ENCODE measurements at regions not wholly inside any gene's neighbourhood (a gene's known extent, or its start where the extent isn't known, plus 50 kb on each side); places are given as distances from the start of the nearest gene placed in this dataset.

GRCh38 chr11:15525582-15525981, 410.9 kb downstream of the INSC start:
- Histone ChIP-seq H3F3A (ENCODE audit: low read length, unreplicated experiment) (no peaks in the 10 kb centered on the region), H3K27me3 (ENCODE audit: low read length) (no peaks in the 10 kb centered on the region), H3K9me2 (replicated peaks; ENCODE audit: low read length) (no peaks in the 10 kb centered on the region), H3K4me2 (ENCODE audit: low read length) (no peak overlapping the region), H3K27ac (ENCODE audit: low read length) (no peak overlapping the region), H3K36me3 (ENCODE audit: low read depth, low read length) (no peaks in the 10 kb centered on the region), H3K4me3 (ENCODE audit: low read length) (no peak overlapping the region), H4K20me1 (ENCODE audit: low read length) (no peaks in the 10 kb centered on the region), H3K4me1 (ENCODE audit: insufficient read depth, low read length) (no peaks in the 10 kb centered on the region), H2AFZ (ENCODE audit: low read length) (no peak overlapping the region), H3K9me3 (ENCODE audit: low read length) (peaks cover 11% of the 10 kb centered on the region; the same call in 1 of the 2 replicates), H3K9ac (ENCODE audit: low read length) (no peak overlapping the region), H3K79me2 (ENCODE audit: low read length) (no peaks in the 10 kb centered on the region)
- POLR2A ChIA-PET (ENCODE audit: unreplicated experiment), result no interaction called here
- TF ChIP-seq EZH2 (IDR thresholded peaks at IDR 0.05; ENCODE audit: low read length, unreplicated experiment), result no peak
- TF ChIP-seq EZH2phosphoT487 (IDR thresholded peaks at IDR 0.05; ENCODE audit: borderline replicate concordance, low read length), result no peak
- no peak for TF ChIP-seq CTCF (conservative IDR thresholded peaks at IDR 0.05; ENCODE audit: low read depth, low read length)
- intact Hi-C loops (cut with micrococcal nuclease), result no loop called here
- CTCF ChIA-PET, result no interaction called here
- no TSS peak for BruUV-seq (replicated peaks)
- no peak for DNase-seq
- no peak for ATAC-seq

GRCh38 chr11:15526032-15526431, 411.3 kb downstream of the INSC start:
- H3K4me2 ChIP-seq (ENCODE audit: low read length), result no peak overlapping the region
- no peak overlapping the region for H3K9ac ChIP-seq (ENCODE audit: low read length)
- no peak overlapping the region for H3K4me3 ChIP-seq (ENCODE audit: low read length)
- no peaks in the 10 kb centered on the region for H3K79me2 ChIP-seq (ENCODE audit: low read length)
- DNase-seq, result no peak
- CTCF ChIA-PET, result no interaction called here
- H4K20me1 ChIP-seq (ENCODE audit: low read length), result no peaks in the 10 kb centered on the region
- no peaks in the 10 kb centered on the region for H3K36me3 ChIP-seq (ENCODE audit: low read depth, low read length)
- ATAC-seq, result no peak
- no peaks in the 10 kb centered on the region for H3K4me1 ChIP-seq (ENCODE audit: insufficient read depth, low read length)
- no peaks in the 10 kb centered on the region for H3K9me2 ChIP-seq (replicated peaks; ENCODE audit: low read length)
- H3K27ac ChIP-seq (ENCODE audit: low read length), result no peak overlapping the region
- POLR2A ChIA-PET (ENCODE audit: unreplicated experiment), result no interaction called here
- H2AFZ ChIP-seq (ENCODE audit: low read length), result no peak overlapping the region
- H3K9me3 ChIP-seq (ENCODE audit: low read length), result peaks cover 11% of the 10 kb centered on the region; the same call in 1 of the 2 replicates
- BruUV-seq (replicated peaks), result no TSS peak
- TF ChIP-seq CTCF (conservative IDR thresholded peaks at IDR 0.05; ENCODE audit: low read depth, low read length), result no peak
- TF ChIP-seq EZH2phosphoT487 (IDR thresholded peaks at IDR 0.05; ENCODE audit: borderline replicate concordance, low read length), result no peak
- TF ChIP-seq EZH2 (IDR thresholded peaks at IDR 0.05; ENCODE audit: low read length, unreplicated experiment), result no peak
- H3F3A ChIP-seq (ENCODE audit: low read length, unreplicated experiment), result no peaks in the 10 kb centered on the region
- intact Hi-C loops (cut with micrococcal nuclease), result no loop called here
- H3K27me3 ChIP-seq (ENCODE audit: low read length), result no peaks in the 10 kb centered on the region

GRCh38 chr11:15526859-15527450, 412.2 kb downstream of the INSC start:
- H3K4me1 ChIP-seq (ENCODE audit: insufficient read depth, low read length), result no peaks in the 10 kb centered on the region
- no peaks in the 10 kb centered on the region for H3K9me2 ChIP-seq (replicated peaks; ENCODE audit: low read length)
- no peak for ATAC-seq
- no peak for TF ChIP-seq CTCF (conservative IDR thresholded peaks at IDR 0.05; ENCODE audit: low read depth, low read length)
- no peak for TF ChIP-seq EZH2phosphoT487 (IDR thresholded peaks at IDR 0.05; ENCODE audit: borderline replicate concordance, low read length)
- no peak for TF ChIP-seq EZH2 (IDR thresholded peaks at IDR 0.05; ENCODE audit: low read length, unreplicated experiment)
- no peak overlapping the region for H3K4me2 ChIP-seq (ENCODE audit: low read length)
- no TSS peak for BruUV-seq (replicated peaks)
- POLR2A ChIA-PET (ENCODE audit: unreplicated experiment), result no interaction called here
- no peak overlapping the region for H3K9ac ChIP-seq (ENCODE audit: low read length)
- H2AFZ ChIP-seq (ENCODE audit: low read length), result no peak overlapping the region
- H3F3A ChIP-seq (ENCODE audit: low read length, unreplicated experiment), result no peaks in the 10 kb centered on the region
- no peaks in the 10 kb centered on the region for H3K36me3 ChIP-seq (ENCODE audit: low read depth, low read length)
- CTCF ChIA-PET, result no interaction called here
- H3K79me2 ChIP-seq (ENCODE audit: low read length), result no peaks in the 10 kb centered on the region
- H3K27ac ChIP-seq (ENCODE audit: low read length), result no peak overlapping the region
- intact Hi-C loops (cut with micrococcal nuclease), result no loop called here
- DNase-seq, result no peak
- H3K27me3 ChIP-seq (ENCODE audit: low read length), result no peaks in the 10 kb centered on the region
- peaks cover 11% of the 10 kb centered on the region; the same call in 1 of the 2 replicates for H3K9me3 ChIP-seq (ENCODE audit: low read length)
- H3K4me3 ChIP-seq (ENCODE audit: low read length), result no peak overlapping the region
- no peaks in the 10 kb centered on the region for H4K20me1 ChIP-seq (ENCODE audit: low read length)
